ENCODE measurements at regions not wholly inside any gene's neighbourhood (a gene's known extent, or its start where the extent isn't known, plus 50 kb on each side); places are given as distances from the start of the nearest gene placed in this dataset.

DNA sequence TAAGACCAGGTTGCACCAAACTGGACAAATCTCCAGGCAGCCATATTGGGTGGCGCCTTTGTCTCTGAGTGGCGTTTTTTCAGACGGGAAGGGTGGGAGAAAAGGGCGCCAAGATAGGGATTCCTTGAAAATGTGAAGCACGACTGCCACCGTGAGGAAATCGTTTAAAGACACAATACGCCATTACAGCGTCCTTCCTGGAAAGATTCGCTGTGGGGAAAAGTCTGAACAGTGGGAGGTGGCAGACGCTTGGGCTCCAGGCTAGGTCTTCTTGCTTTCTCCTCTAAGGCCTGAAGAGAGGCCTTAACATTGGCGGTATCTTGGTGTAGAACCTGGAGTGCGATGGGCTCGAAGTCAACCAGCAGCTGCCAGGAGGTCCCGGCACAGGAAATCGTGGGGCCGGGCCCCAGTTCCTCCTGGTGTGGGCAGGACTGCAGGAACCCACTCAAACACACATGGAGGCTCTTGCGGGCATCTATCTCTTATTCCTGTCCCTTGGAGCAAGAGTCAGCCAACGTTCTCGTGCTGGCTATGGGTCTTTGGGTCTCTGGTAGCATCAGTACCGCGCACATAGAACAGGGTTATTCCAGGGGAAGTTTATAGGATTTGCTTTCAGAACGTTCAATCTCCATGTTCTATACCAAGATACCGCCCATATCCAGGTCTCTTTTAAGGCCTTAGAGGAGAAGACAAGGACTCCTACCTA, 208.8 kb downstream of the OR13H1 start:
- H3K4me1 Mint-ChIP-seq, result no peaks in the 10 kb centered on the region
- H3K36me3 ChIP-seq (ENCODE audit: control insufficient read depth, insufficient read depth, low read length), result peaks cover 67% of the 10 kb centered on the region
- H3K9ac ChIP-seq (ENCODE audit: extremely low read depth, low read length, poor library complexity, severe bottlenecking), result no peak overlapping the region
- H3K27ac Mint-ChIP-seq, result no peak overlapping the region
- TF ChIP-seq, protein P1, sequence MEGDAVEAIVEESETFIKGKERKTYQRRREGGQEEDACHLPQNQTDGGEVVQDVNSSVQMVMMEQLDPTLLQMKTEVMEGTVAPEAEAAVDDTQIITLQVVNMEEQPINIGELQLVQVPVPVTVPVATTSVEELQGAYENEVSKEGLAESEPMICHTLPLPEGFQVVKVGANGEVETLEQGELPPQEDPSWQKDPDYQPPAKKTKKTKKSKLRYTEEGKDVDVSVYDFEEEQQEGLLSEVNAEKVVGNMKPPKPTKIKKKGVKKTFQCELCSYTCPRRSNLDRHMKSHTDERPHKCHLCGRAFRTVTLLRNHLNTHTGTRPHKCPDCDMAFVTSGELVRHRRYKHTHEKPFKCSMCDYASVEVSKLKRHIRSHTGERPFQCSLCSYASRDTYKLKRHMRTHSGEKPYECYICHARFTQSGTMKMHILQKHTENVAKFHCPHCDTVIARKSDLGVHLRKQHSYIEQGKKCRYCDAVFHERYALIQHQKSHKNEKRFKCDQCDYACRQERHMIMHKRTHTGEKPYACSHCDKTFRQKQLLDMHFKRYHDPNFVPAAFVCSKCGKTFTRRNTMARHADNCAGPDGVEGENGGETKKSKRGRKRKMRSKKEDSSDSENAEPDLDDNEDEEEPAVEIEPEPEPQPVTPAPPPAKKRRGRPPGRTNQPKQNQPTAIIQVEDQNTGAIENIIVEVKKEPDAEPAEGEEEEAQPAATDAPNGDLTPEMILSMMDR (conservative IDR thresholded peaks at IDR 0.05), result no peak
- WGBS, 2 experiments (ENCODE audit: insufficient coverage in 1 of 2, insufficient read length in 1 of 2), result 94 to 100% methylated on average over 1 to 23 of the region's 24 CpGs
- H3K27me3 ChIP-seq (ENCODE audit: control insufficient read depth, insufficient read depth, low read length, poor library complexity, severe bottlenecking), result no peaks in the 10 kb centered on the region
- no peak for DNase-seq
- H3K4me1 ChIP-seq (ENCODE audit: control insufficient read depth, insufficient read depth, low read length), result no peaks in the 10 kb centered on the region
- H3K9me3 Mint-ChIP-seq, result no peaks in the 10 kb centered on the region
- H3K4me3 ChIP-seq (ENCODE audit: low read length), result no peak overlapping the region
- H3K27ac ChIP-seq (ENCODE audit: low read depth, low read length), result no peak overlapping the region
- H3K4me3 Mint-ChIP-seq, result no peak overlapping the region
- H3K36me3 Mint-ChIP-seq (ENCODE audit: low read depth), result peaks cover 86% of the 10 kb centered on the region
- no peaks in the 10 kb centered on the region for H3K9me3 ChIP-seq (ENCODE audit: control insufficient read depth, low read length)
- H3K27me3 Mint-ChIP-seq (ENCODE audit: insufficient read depth), result no peaks in the 10 kb centered on the region

DNA sequence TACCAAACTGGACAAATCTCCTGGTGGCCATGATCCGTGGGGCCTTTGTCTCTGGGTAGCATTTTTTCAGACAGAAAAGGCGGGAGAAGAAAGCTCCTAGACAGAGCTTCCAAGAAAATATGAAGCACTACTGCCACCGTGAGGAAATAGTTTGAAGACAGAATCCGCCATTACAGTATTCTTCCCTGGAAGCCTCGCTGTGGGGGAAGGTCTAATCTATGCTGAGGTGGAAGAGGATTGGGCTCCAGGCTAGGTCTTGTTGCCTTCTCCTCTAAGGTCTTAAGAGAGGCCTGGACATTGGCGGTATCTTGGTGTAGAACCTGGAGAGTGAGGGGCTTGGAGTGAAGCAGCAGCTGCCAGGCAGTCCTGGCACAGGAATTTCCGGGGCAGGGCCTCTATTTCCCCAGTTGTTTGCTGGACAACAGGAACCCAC, 218.9 kb downstream of the OR13H1 start:
- Histone ChIP-seq H3K9ac (ENCODE audit: extremely low read depth, low read length, poor library complexity, severe bottlenecking) (no peak overlapping the region), H3K4me1 (ENCODE audit: control insufficient read depth, insufficient read depth, low read length) (no peaks in the 10 kb centered on the region), H3K27ac (ENCODE audit: low read depth, low read length) (no peak overlapping the region), H3K9me3 (ENCODE audit: control insufficient read depth, low read length) (peaks cover 37% of the 10 kb centered on the region), H3K36me3 (ENCODE audit: control insufficient read depth, insufficient read depth, low read length) (peaks cover 65% of the 10 kb centered on the region), H3K27me3 (ENCODE audit: control insufficient read depth, insufficient read depth, low read length, poor library complexity, severe bottlenecking) (no peaks in the 10 kb centered on the region), H3K4me3 (ENCODE audit: low read length) (no peak overlapping the region)
- DNase-seq, result no peak
- Mint-ChIP-seq H3K27ac (no peak overlapping the region), H3K4me1 (peaks cover 11% of the 10 kb centered on the region), H3K9me3 (peaks cover 32% of the 10 kb centered on the region), H3K36me3 (ENCODE audit: low read depth) (peaks cover 92% of the 10 kb centered on the region), H3K4me3 (no peak overlapping the region), H3K27me3 (ENCODE audit: insufficient read depth) (no peaks in the 10 kb centered on the region)
- whole genome bisulfite sequencing, 2 experiments (ENCODE audit: insufficient coverage in 1 of 2, insufficient read length in 1 of 2), result 80 to 92% methylated on average over 2 to 7 of the region's 7 CpGs
- TF ChIP-seq, protein P1 (conservative IDR thresholded peaks at IDR 0.05), result peak; percentile 49

DNA sequence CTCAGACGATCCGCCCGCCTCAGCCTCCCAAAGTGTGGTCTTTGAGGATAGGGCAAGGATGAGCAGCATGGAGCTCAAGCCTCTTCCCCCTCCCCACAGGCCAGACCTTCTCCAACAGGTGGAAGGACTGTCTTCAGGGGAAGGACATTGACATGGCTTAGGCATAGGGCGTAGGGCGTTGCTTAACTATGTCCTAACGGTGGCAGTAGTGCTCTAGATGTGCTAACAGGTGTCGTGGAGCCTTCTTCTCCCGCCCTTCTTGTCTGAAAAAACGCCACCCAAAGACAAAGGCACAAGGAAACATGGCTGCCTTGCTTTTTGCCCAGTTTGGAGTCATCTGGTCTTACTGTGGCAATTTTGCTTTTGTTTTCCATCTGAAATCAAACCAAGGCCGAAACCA, 219.8 kb downstream of the OR13H1 start:
- WGBS, 2 experiments (ENCODE audit: insufficient coverage in 1 of 2, insufficient read length in 1 of 2), result 94 to 97% methylated on average over 5 to 9 of the region's 10 CpGs
- H3K27me3 Mint-ChIP-seq (ENCODE audit: insufficient read depth), result no peaks in the 10 kb centered on the region
- no peak overlapping the region for H3K27ac Mint-ChIP-seq

More for the DNA sequence above, 219.8 kb downstream of the OR13H1 start:
- Histone ChIP-seq H3K4me3 (ENCODE audit: low read length) (no peak overlapping the region), H3K36me3 (ENCODE audit: control insufficient read depth, insufficient read depth, low read length) (peaks cover 73% of the 10 kb centered on the region), H3K9ac (ENCODE audit: extremely low read depth, low read length, poor library complexity, severe bottlenecking) (no peak overlapping the region), H3K4me1 (ENCODE audit: control insufficient read depth, insufficient read depth, low read length) (no peaks in the 10 kb centered on the region), H3K27me3 (ENCODE audit: control insufficient read depth, insufficient read depth, low read length, poor library complexity, severe bottlenecking) (no peaks in the 10 kb centered on the region), H3K9me3 (ENCODE audit: control insufficient read depth, low read length) (peaks cover 37% of the 10 kb centered on the region), H3K27ac (ENCODE audit: low read depth, low read length) (no peak overlapping the region)
- H3K4me3 Mint-ChIP-seq, result no peak overlapping the region
- peaks cover 11% of the 10 kb centered on the region for H3K4me1 Mint-ChIP-seq
- TF ChIP-seq, protein P1 (conservative IDR thresholded peaks at IDR 0.05), result no peak
- H3K9me3 Mint-ChIP-seq, result peaks cover 32% of the 10 kb centered on the region
- H3K36me3 Mint-ChIP-seq (ENCODE audit: low read depth), result peaks cover 95% of the 10 kb centered on the region
- DNase-seq, result no peak
